ENCODE measurements at regions not wholly inside any gene's neighbourhood (a gene's known extent, or its start where the extent isn't known, plus 50 kb on each side); places are given as distances from the start of the nearest gene placed in this dataset.

DNA sequence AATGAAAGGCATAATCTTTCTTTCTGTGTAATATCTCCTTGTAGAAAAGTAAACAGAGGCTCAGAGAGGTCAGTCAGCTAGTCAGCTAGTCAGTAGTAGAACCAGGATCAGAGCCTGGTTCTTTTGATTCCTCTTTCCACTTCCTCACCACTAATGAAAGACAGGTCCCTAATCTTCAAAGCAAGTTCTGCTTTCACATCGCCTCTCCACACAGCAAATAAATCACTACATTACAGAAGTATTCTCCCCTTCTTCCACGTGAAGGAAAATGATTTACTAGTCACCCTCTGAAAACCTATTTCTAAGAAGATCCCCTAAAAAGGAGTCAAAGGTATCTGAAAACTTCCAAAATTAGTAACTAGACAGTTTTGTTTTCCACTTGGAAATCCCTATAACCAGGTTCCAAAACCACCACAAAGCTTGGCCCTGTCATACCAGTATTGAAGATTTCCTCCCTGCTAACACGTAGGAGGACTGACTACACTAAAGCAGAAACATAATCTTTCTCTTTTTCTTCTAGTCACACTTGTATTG lies 140.5 kb upstream of the TARS1 start:
- no peak for TF ChIP-seq CTCF (IDR thresholded peaks at IDR 0.05; ENCODE audit: borderline replicate concordance, control extremely low read depth, extremely low read depth, insufficient read depth, missing control alignments)
- peak; percentile 25 for DNase-seq (ENCODE audit: low spot score)
- in situ Hi-C loops (cut with MboI; ENCODE audit: low sequenced_read_pairs, unreplicated experiment), result no loop called here

- no peak for TF ChIP-seq CTCF (IDR thresholded peaks at IDR 0.05; ENCODE audit: borderline replicate concordance, control extremely low read depth, extremely low read depth, insufficient read depth, missing control alignments)
- in situ Hi-C loops (cut with MboI; ENCODE audit: low sequenced_read_pairs, unreplicated experiment), result no loop called here
- DNase-seq (ENCODE audit: low spot score), result no peak
These were observed 137.1 kb upstream of the TARS1 start for GRCh38 chr5:33303579-33304095.

GRCh38 chr5:33304601-33305000 lies 136.2 kb upstream of the TARS1 start:
- no peak for DNase-seq (ENCODE audit: low spot score)
- TF ChIP-seq CTCF (IDR thresholded peaks at IDR 0.05; ENCODE audit: borderline replicate concordance, control extremely low read depth, extremely low read depth, insufficient read depth, missing control alignments), result no peak
- in situ Hi-C loops (cut with MboI; ENCODE audit: low sequenced_read_pairs, unreplicated experiment), result no loop called here

DNA sequence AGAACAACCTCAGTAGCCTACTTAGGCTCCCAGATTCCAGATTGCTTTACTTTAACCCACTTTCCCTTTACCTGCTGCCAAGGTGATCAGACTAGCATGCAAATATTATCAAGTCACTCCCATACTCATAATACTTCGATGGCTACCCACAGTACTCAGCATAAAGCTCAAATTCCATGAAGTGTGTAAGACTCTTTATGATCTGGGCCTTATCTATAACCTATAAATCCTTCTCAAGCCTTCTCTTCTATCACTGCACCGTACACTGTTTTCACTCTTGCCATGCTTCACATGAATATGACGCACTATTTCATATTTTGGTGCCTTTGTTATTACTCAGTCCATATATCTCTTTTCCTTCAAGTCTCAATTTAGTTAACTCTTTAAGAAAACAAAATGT lies 135.2 kb upstream of the TARS1 start:
- DNase-seq (ENCODE audit: low spot score), result no peak
- in situ Hi-C loops (cut with MboI; ENCODE audit: low sequenced_read_pairs, unreplicated experiment), result no loop called here
- no peak for TF ChIP-seq CTCF (IDR thresholded peaks at IDR 0.05; ENCODE audit: borderline replicate concordance, control extremely low read depth, extremely low read depth, insufficient read depth, missing control alignments)

- no peak for TF ChIP-seq CTCF (IDR thresholded peaks at IDR 0.05; ENCODE audit: borderline replicate concordance, control extremely low read depth, extremely low read depth, insufficient read depth, missing control alignments)
- in situ Hi-C loops (cut with MboI; ENCODE audit: low sequenced_read_pairs, unreplicated experiment), result no loop called here
- DNase-seq (ENCODE audit: low spot score), result no peak
These were observed 134.0 kb upstream of the TARS1 start for GRCh38 chr5:33306758-33307157.

DNA sequence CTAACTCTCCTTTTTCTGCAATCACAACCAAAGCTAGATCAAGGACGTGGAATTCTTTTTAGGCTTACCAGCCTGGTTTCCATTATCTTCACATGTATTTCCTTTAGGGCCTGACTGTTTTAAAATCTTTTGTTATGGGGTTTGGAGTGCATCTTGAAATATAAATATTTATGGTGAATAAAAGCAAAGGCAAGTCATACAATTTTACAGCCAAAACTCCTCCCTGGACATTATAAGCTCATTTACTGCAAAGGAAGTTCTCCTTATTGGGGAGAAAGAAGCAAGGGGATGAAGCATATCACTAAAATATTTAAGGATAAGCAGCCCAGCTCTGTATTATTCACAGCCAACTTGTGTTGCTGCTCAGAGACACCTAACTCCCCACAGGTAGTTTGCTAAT lies 132.2 kb upstream of the TARS1 start:
- no peak for DNase-seq (ENCODE audit: low spot score)
- in situ Hi-C loops (cut with MboI; ENCODE audit: low sequenced_read_pairs, unreplicated experiment), result no loop called here
- TF ChIP-seq CTCF (IDR thresholded peaks at IDR 0.05; ENCODE audit: borderline replicate concordance, control extremely low read depth, extremely low read depth, insufficient read depth, missing control alignments), result no peak
